HEK293T (cell line): ENCODE measurements at regions not wholly inside any gene's neighbourhood (a gene's known extent, or its start where the extent isn't known, plus 50 kb on each side); places are given as distances from the start of the nearest gene placed in this dataset.

Experiments
- ARNT ChIP-seq: fragments of 450-650 bp; IDR thresholded peaks from 2 replicates; pipeline ENCODE4 v1.6.1; 2017; ENCODE audit warnings: mild to moderate bottlenecking
- FOXM1 ChIP-seq: fragments of 450-650 bp; IDR thresholded peaks from 2 replicates; pipeline ENCODE4 v1.6.1; 2017; ENCODE audit warnings: mild to moderate bottlenecking, borderline replicate concordance
- TARDBP ChIP-seq: fragments of 450-650 bp; IDR thresholded peaks from 2 replicates; pipeline ENCODE4 v1.6.1; 2016

- TF ChIP-seq ARNT (no peak), FOXM1 (no peak), TARDBP (no peak)
These were observed 290.0 kb upstream of the ADGRL2 start for GRCh38 chr1:81510701-81511100.
